Mesenchymal stem cell (in vitro differentiated cells and primary cell): ENCODE measurements at regions not wholly inside any gene's neighbourhood (a gene's known extent, or its start where the extent isn't known, plus 50 kb on each side); places are given as distances from the start of the nearest gene placed in this dataset.
A peak's percentile ranks its signal among the peaks of the same experiment; 100 is the strongest.

Experiments used
- DNase-seq: peaks from one replicate; pipeline ENCODE4 v3.0.0-alpha.2; 2013
- H2AFZ ChIP-seq: one replicate; pipeline ENCODE4 v1.6.1; 2013; ENCODE audit warnings: low read depth, mild to moderate bottlenecking, control low read depth, inconsistent platforms, low read length, moderate library complexity
- H2AK5ac ChIP-seq: 2 replicates; pipeline ENCODE4 v1.6.1; 2013; ENCODE audit warnings: low read length, moderate library complexity, mild to moderate bottlenecking, inconsistent platforms; ENCODE audit not compliant: severe bottlenecking
- H2BK120ac ChIP-seq: one replicate; pipeline ENCODE4 v1.6.1; 2013; ENCODE audit warnings: low read depth, mild to moderate bottlenecking, inconsistent platforms, low read length, moderate library complexity
- H2BK12ac ChIP-seq, 2 experiments: one replicate each; pipeline ENCODE4 v1.6.1; 2013; ENCODE audit warnings: inconsistent platforms in 2 of 2, low read length in 2 of 2, mild to moderate bottlenecking in 2 of 2, moderate library complexity in 2 of 2, control low read depth in 1 of 2
- H2BK15ac ChIP-seq: one replicate; pipeline ENCODE4 v1.6.1; 2013; ENCODE audit warnings: mild to moderate bottlenecking, low read depth, inconsistent platforms; ENCODE audit not compliant: poor library complexity, severe bottlenecking
- H2BK5ac ChIP-seq: 2 replicates; pipeline ENCODE4 v1.6.1; 2013; ENCODE audit warnings: low read depth, mild to moderate bottlenecking, low read length, control low read depth, inconsistent platforms; ENCODE audit not compliant: poor library complexity, severe bottlenecking
- H3K14ac ChIP-seq, 2 experiments: one replicate each; pipeline ENCODE4 v1.6.1; 2013; ENCODE audit warnings: inconsistent platforms in 2 of 2, low read length in 2 of 2, control low read depth in 1 of 2, mild to moderate bottlenecking in 1 of 2, moderate library complexity in 1 of 2
- H3K18ac ChIP-seq, 2 experiments: one replicate each; pipeline ENCODE4 v1.6.1; 2013; ENCODE audit warnings: inconsistent platforms in 2 of 2, low read length in 2 of 2, control low read depth in 1 of 2, low read depth in 1 of 2, mild to moderate bottlenecking in 1 of 2
- H3K23ac ChIP-seq, 2 experiments: one replicate each; pipeline ENCODE4 v1.6.1; 2013; ENCODE audit warnings: inconsistent platforms in 2 of 2, low read length in 2 of 2, mild to moderate bottlenecking in 2 of 2, moderate library complexity in 2 of 2, control low read depth in 1 of 2
- H3K27ac ChIP-seq: 2 replicates; pipeline ENCODE4 v1.5.1; 2013; ENCODE audit warnings: mild to moderate bottlenecking, moderate library complexity, low read length, control low read depth, inconsistent platforms; ENCODE audit not compliant: poor library complexity, severe bottlenecking
- H3K27me3 ChIP-seq, 2 experiments: 2 replicates each; pipeline versions ENCODE4 v1.6.1 to v1.7.0; 2013; ENCODE audit warnings: low read length in 2 of 2, mild to moderate bottlenecking in 2 of 2, moderate library complexity in 2 of 2, control low read depth in 1 of 2, inconsistent platforms in 1 of 2; ENCODE audit not compliant: control insufficient read depth in 1 of 2, insufficient read depth in 1 of 2
- H3K36me3 ChIP-seq, 2 experiments: 2 replicates each; pipeline versions ENCODE4 v1.6.1 to v1.7.0; 2013; ENCODE audit warnings: low read length in 2 of 2, control low read depth in 1 of 2, inconsistent platforms in 1 of 2, low read depth in 1 of 2, mild to moderate bottlenecking in 1 of 2; ENCODE audit not compliant: insufficient read depth in 2 of 2, control insufficient read depth in 1 of 2
- H3K4ac ChIP-seq, 2 experiments: one replicate each; pipeline ENCODE4 v1.6.1; 2013; ENCODE audit warnings: inconsistent platforms in 2 of 2, low read length in 2 of 2, mild to moderate bottlenecking in 2 of 2, moderate library complexity in 2 of 2, control low read depth in 1 of 2, low read depth in 1 of 2
- H3K4me1 ChIP-seq: 2 replicates; pipeline ENCODE4 v1.6.1; 2013; ENCODE audit warnings: low read depth, low read length, control low read depth; ENCODE audit not compliant: control insufficient read depth, insufficient read depth
- H3K4me2 ChIP-seq: 2 replicates; pipeline ENCODE4 v1.6.1; 2013; ENCODE audit warnings: low read length, mild to moderate bottlenecking, inconsistent platforms; ENCODE audit not compliant: poor library complexity, severe bottlenecking
- H3K4me3 ChIP-seq, 2 experiments: 2 replicates each; pipeline versions ENCODE4 v1.5.1 to v1.7.0; 2013; ENCODE audit warnings: low read length in 2 of 2, mild to moderate bottlenecking in 2 of 2, control low read depth in 1 of 2, low read depth in 1 of 2; ENCODE audit not compliant: insufficient read depth in 1 of 2
- H3K79me1 ChIP-seq: replicated peaks from 2 replicates; pipeline ENCODE4 v1.6.1; 2013; ENCODE audit warnings: mild to moderate bottlenecking, control low read depth, low read length, inconsistent platforms; ENCODE audit not compliant: poor library complexity, severe bottlenecking
- H3K9ac ChIP-seq: 2 replicates; pipeline ENCODE4 v1.7.0; 2013; ENCODE audit warnings: mild to moderate bottlenecking, low read length, moderate library complexity
- H3K9me3 ChIP-seq: 2 replicates; pipeline ENCODE4 v1.7.0; 2013; ENCODE audit warnings: mild to moderate bottlenecking, low read length; ENCODE audit not compliant: control insufficient read depth
- H4K8ac ChIP-seq: one replicate; pipeline ENCODE4 v1.6.1; 2013; ENCODE audit warnings: inconsistent platforms, mild to moderate bottlenecking, low read length, moderate library complexity
- H4K91ac ChIP-seq: one replicate; pipeline ENCODE4 v1.6.1; 2013; ENCODE audit warnings: mild to moderate bottlenecking, low read length, inconsistent platforms
- WGBS: methylation state at CpG from one replicate; pipeline ENCODE4 v1.1.7; 2013; ENCODE audit warnings: mixed read lengths; 5-methylcytosine and 5-hydroxymethylcytosine counted together

DNA sequence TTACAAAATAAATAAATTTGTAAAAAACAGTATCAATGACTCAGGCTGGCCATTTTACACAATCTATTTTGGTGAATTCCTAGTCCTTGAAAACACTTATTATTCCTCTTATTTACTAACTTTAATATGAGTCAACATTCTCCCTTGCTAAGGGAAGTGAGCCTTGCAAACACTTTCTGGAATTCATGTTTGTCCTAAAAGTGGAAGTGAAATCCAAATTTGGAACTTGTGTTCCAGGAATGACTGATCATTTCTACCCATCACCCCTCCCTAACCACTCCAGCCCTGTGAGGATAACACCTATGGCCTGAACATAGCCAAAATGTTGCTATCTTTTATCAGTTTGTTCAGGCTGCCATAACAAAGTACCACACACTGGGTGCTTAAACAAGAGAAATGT is 83.1 kb downstream of the OR5AK2 start:
- peak; percentile 44 for DNase-seq
- Histone ChIP-seq H4K8ac (no peak overlapping the region), H2AK5ac (peak overlapping the region; percentile 36)

DNA sequence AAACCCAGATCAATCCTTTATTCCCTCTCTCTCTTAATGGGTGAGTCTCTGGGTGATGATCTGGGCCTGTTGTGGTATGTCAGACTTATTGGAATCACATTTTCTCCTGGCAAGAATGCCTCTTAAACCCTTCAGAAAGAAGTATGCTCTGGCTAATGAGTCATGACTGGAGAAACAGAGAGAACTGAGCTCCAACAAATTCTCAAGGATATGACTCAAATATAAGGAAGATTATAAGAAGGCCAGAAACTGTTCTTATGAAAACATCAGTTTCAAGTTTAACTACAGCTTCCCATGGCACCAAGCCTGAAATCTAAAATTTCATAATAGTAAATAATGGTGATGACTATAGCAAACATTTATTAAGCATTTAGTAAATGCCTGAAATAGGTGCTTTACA is 83.9 kb downstream of the OR5AK2 start:
- no peak overlapping the region for H4K91ac ChIP-seq
- H3K4me3 ChIP-seq, result peak overlapping the region in 1 of 2 experiments; percentile 17
- H3K4ac ChIP-seq, result no peak overlapping the region
- no peak overlapping the region for H2AK5ac ChIP-seq
- H3K14ac ChIP-seq, result no peak overlapping the region
- H3K27ac ChIP-seq, result no peak overlapping the region
- H2BK120ac ChIP-seq, result no peak overlapping the region
- DNase-seq, result peak; percentile 86
- no peaks in the 10 kb centered on the region for H3K27me3 ChIP-seq
- H3K4me1 ChIP-seq, result no peaks in the 10 kb centered on the region
- no peaks in the 10 kb centered on the region for H3K36me3 ChIP-seq
- no peak overlapping the region for H3K23ac ChIP-seq
- H3K9me3 ChIP-seq, result no peaks in the 10 kb centered on the region
- H3K9ac ChIP-seq, result peak overlapping the region; percentile 56
- no peak overlapping the region for H4K8ac ChIP-seq
- H2BK12ac ChIP-seq, result no peak overlapping the region
- H2BK15ac ChIP-seq, result no peak overlapping the region
- no peak overlapping the region for H2AFZ ChIP-seq
- no peak overlapping the region for H2BK5ac ChIP-seq
- H3K4me2 ChIP-seq, result no peak overlapping the region
- H3K79me1 ChIP-seq, result no peaks in the 10 kb centered on the region
- H3K18ac ChIP-seq, result no peak overlapping the region

More for the DNA sequence above, 83.1 kb downstream of the OR5AK2 start:
- H2BK12ac ChIP-seq, result no peak overlapping the region
- no peak overlapping the region for H2AFZ ChIP-seq
- no peak overlapping the region for H2BK5ac ChIP-seq
- peak overlapping the region; percentile 62 for H3K27ac ChIP-seq
- no peak overlapping the region for H3K14ac ChIP-seq
- H3K4ac ChIP-seq, result peak overlapping the region in 1 of 2 experiments; percentile 73
- no peaks in the 10 kb centered on the region for H3K27me3 ChIP-seq
- H3K4me3 ChIP-seq, result peak overlapping the region in 1 of 2 experiments; percentile 17
- no peak overlapping the region for H4K91ac ChIP-seq
- peak overlapping the region; percentile 56 for H3K9ac ChIP-seq
- H3K4me2 ChIP-seq, result no peak overlapping the region
- H2BK120ac ChIP-seq, result no peak overlapping the region
- no peaks in the 10 kb centered on the region for H3K9me3 ChIP-seq
- H3K23ac ChIP-seq, result no peak overlapping the region
- H3K18ac ChIP-seq, result peak overlapping the region in 1 of 2 experiments; percentile 21
- no peaks in the 10 kb centered on the region for H3K79me1 ChIP-seq
- H3K4me1 ChIP-seq, result no peaks in the 10 kb centered on the region
- H3K36me3 ChIP-seq, result no peaks in the 10 kb centered on the region
- H2BK15ac ChIP-seq, result no peak overlapping the region

DNA sequence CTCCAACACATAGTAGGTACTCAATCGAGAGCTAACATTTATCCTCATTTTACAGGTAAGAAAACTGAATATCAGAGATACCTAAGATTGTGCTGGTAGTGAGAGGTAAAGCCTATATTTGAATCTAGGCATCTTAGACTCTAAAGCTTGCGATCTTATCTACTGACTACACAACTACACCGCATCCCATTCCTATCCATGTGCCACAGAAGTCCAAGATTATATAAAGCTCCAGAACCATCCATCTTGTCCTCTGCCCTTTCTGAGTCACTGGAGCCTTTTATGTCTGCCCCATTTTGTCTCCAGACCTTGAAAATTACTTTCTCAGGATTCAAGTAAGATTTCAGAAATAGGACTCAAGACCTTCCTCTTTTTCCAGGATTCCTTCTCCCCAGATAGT is 84.4 kb downstream of the OR5AK2 start:
- Histone ChIP-seq H3K18ac (no peak overlapping the region), H3K4me3 (no peak overlapping the region), H2BK12ac (no peak overlapping the region), H4K91ac (no peak overlapping the region), H3K9me3 (no peaks in the 10 kb centered on the region), H3K9ac (no peak overlapping the region), H2AK5ac (peak overlapping the region; percentile 3), H2AFZ (no peak overlapping the region), H2BK5ac (no peak overlapping the region), H3K4ac (no peak overlapping the region), H3K36me3 (no peaks in the 10 kb centered on the region), H3K23ac (no peak overlapping the region), H3K4me1 (no peaks in the 10 kb centered on the region), H3K27ac (peak overlapping the region; percentile 20), H2BK120ac (no peak overlapping the region), H3K14ac (no peak overlapping the region), H3K27me3 (no peaks in the 10 kb centered on the region), H2BK15ac (no peak overlapping the region), H3K4me2 (no peak overlapping the region), H4K8ac (no peak overlapping the region), H3K79me1 (no peaks in the 10 kb centered on the region)
- WGBS, result 95% methylated on average over 2 of the region's 3 CpGs
- DNase-seq, result peak; percentile 12

DNA sequence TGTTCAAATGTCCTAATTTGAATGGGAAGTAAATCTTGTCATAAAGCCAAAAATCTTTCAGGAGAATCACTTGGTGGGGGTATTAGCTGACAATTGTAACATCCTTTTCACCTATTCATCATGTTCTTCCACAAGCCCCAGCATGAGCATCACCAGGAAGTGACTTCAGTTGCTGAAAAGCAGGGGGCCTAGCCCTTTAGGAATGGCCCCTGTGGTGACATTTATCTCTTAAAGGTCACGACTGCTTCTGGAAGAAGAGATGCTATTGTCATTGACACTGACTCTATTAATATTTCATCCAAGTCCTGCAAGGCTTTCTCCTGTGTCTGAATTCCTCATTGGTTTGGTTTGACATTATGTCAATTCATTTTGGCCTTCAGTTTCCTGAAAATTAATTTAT is 92.6 kb downstream of the OR5AK2 start:
- H3K27ac ChIP-seq, result no peak overlapping the region
- H2AFZ ChIP-seq, result no peak overlapping the region
- no peak overlapping the region for H3K18ac ChIP-seq
- no peaks in the 10 kb centered on the region for H3K36me3 ChIP-seq
- H3K4me1 ChIP-seq, result no peaks in the 10 kb centered on the region
- WGBS, result no CpG with 5 or more reads among the region's 1 CpG
- no peak overlapping the region for H2BK120ac ChIP-seq
- H2AK5ac ChIP-seq, result no peak overlapping the region
- H3K23ac ChIP-seq, result no peak overlapping the region
- no peak overlapping the region for H4K8ac ChIP-seq
- no peak overlapping the region for H3K9ac ChIP-seq
- H3K4me3 ChIP-seq, result no peak overlapping the region
- no peak overlapping the region for H3K4me2 ChIP-seq
- H3K14ac ChIP-seq, result no peak overlapping the region
- no peaks in the 10 kb centered on the region for H3K9me3 ChIP-seq
- no peak overlapping the region for H3K4ac ChIP-seq
- H2BK12ac ChIP-seq, result no peak overlapping the region
- H3K27me3 ChIP-seq, result no peaks in the 10 kb centered on the region
- no peak for DNase-seq
- no peak overlapping the region for H2BK5ac ChIP-seq
- no peak overlapping the region for H2BK15ac ChIP-seq
- H4K91ac ChIP-seq, result no peak overlapping the region
- H3K79me1 ChIP-seq, result no peaks in the 10 kb centered on the region
